SK-N-SH (cell line): ENCODE measurements at regions not wholly inside any gene's neighbourhood (a gene's known extent, or its start where the extent isn't known, plus 50 kb on each side); places are given as distances from the start of the nearest gene placed in this dataset.

ENCODE experiments used
- CTCF ChIA-PET: fragments of 300-600, 350-600 bp; formaldehyde crosslinking; extraction: SDS; loops from one replicate; lab custom pipeline; 2021; lab: Yijun Ruan, JAX
- POLR2A ChIA-PET: fragments of 350-600 bp; sonication (Branson Sonifier 250); formaldehyde crosslinking; extraction: SDS; loops from one replicate; lab custom pipeline; 2020; ENCODE audit warnings: antibody characterized with exemption, inconsistent platforms; lab: Yijun Ruan, JAX
- DNase-seq: peaks from one replicate; pipeline ENCODE4 v3.0.0; 2012
- H2AFZ ChIP-seq: fragments of 200-600 bp; sonication (generic); 2 replicates; pipeline ENCODE4 v1.8.1; 2016; ENCODE audit warnings: antibody characterized with exemption, mild to moderate bottlenecking, low read depth
- H3F3A ChIP-seq: fragments of 200-600 bp; sonication (generic); replicated peaks from 2 replicates; pipeline ENCODE3; 2016; ENCODE audit warnings: antibody characterized with exemption, mild to moderate bottlenecking; ENCODE audit not compliant: insufficient read depth
- H3K27ac ChIP-seq, 2 experiments: fragments of 200-500 bp in 1 of 2; fragments of 200-600 bp in 1 of 2; sonication (Bioruptor generic) in 1 of 2; sonication (generic), shearing (Covaris generic) in 1 of 2; 2 replicates each; pipeline versions ENCODE4 v1.5.1 to v1.6.1; 2014 to 2016; ENCODE audit warnings: low read depth in 2 of 2, inconsistent platforms in 1 of 2, low read length in 1 of 2, mild to moderate bottlenecking in 1 of 2, mixed read lengths in 1 of 2
- H3K27me3 ChIP-seq: fragments of 200-600 bp; sonication (generic), shearing (Covaris generic); 2 replicates; pipeline ENCODE4 v1.6.1; 2016; ENCODE audit warnings: mixed run types; ENCODE audit not compliant: insufficient read depth
- H3K36me3 ChIP-seq, 2 experiments: fragments of 200-500 bp in 1 of 2; fragments of 200-600 bp in 1 of 2; sonication (Bioruptor generic) in 1 of 2; sonication (generic) in 1 of 2; replicated peaks in 1 of 2; 2 replicates each; pipeline versions ENCODE3 to v1.5.1; 2014 to 2016; ENCODE audit warnings: low read length in 1 of 2, mild to moderate bottlenecking in 1 of 2; ENCODE audit not compliant: insufficient read depth in 2 of 2, control insufficient read depth in 1 of 2
- H3K4me1 ChIP-seq, 2 experiments: fragments of 200-500 bp in 1 of 2; fragments of 200-600 bp in 1 of 2; sonication (Bioruptor generic) in 1 of 2; sonication (generic), shearing (Covaris generic) in 1 of 2; 2 replicates each; pipeline versions ENCODE4 v1.5.1 to v1.6.1; 2014 to 2016; ENCODE audit warnings: low read depth in 1 of 2, low read length in 1 of 2, mixed run types in 1 of 2; ENCODE audit not compliant: insufficient read depth in 2 of 2, control insufficient read depth in 1 of 2
- H3K4me2 ChIP-seq: fragments of 200-600 bp; sonication (generic), shearing (Covaris generic); 2 replicates; pipeline ENCODE4 v1.6.1; 2017; ENCODE audit warnings: mixed run types
- H3K4me3 ChIP-seq, 2 experiments: fragments of 200-500 bp in 1 of 2; fragments of 200-600 bp in 1 of 2; sonication (Bioruptor generic) in 1 of 2; sonication (generic), shearing (Covaris generic) in 1 of 2; 2 replicates each; pipeline versions ENCODE4 v1.5.1 to v1.8.1; 2014 to 2016; ENCODE audit warnings: low read depth in 2 of 2, inconsistent platforms in 1 of 2, low read length in 1 of 2, mild to moderate bottlenecking in 1 of 2, mixed read lengths in 1 of 2, moderate library complexity in 1 of 2
- H3K79me2 ChIP-seq: fragments of 200-600 bp; sonication (generic); 2 replicates; pipeline ENCODE4 v1.8.1; 2017; ENCODE audit warnings: mild to moderate bottlenecking; ENCODE audit not compliant: insufficient read depth
- H3K9ac ChIP-seq: fragments of 200-600 bp; sonication (generic); 2 replicates; pipeline ENCODE4 v1.6.1; 2017; ENCODE audit warnings: mixed run types
- H3K9me2 ChIP-seq: fragments of 200-600 bp; sonication (generic); 2 replicates; pipeline ENCODE4 v1.6.1; 2017; ENCODE audit warnings: mixed run types
- H3K9me3 ChIP-seq: fragments of 200-600 bp; sonication (generic); 2 replicates; pipeline ENCODE4 v1.6.1; 2017; ENCODE audit warnings: mixed run types, mild to moderate bottlenecking, moderate library complexity
- H4K20me1 ChIP-seq: fragments of 200-600 bp; sonication (generic); 2 replicates; pipeline ENCODE4 v1.6.1; 2017; ENCODE audit warnings: mild to moderate bottlenecking, mixed run types; ENCODE audit not compliant: insufficient read depth
- EP300 ChIP-seq, 2 experiments: IDR thresholded peaks; 2 replicates each; pipeline versions ENCODE4 v1.4.0 to v1.6.1; 2012; ENCODE audit warnings: borderline replicate concordance in 1 of 2, low read depth in 1 of 2, low read length in 1 of 2
- FOSL2 ChIP-seq: IDR thresholded peaks from 2 replicates; pipeline ENCODE4 v1.4.0; 2012; ENCODE audit warnings: low read depth, mild to moderate bottlenecking, moderate library complexity, borderline replicate concordance
- GATA2 ChIP-seq: sonication (generic); formaldehyde crosslinking; IDR thresholded peaks from 2 replicates; pipeline ENCODE4 v1.5.0; 2020; ENCODE audit warnings: mild to moderate bottlenecking, missing genetic modification reagents
- NFIC ChIP-seq: IDR thresholded peaks from 2 replicates; pipeline ENCODE4 v1.4.0; 2012; ENCODE audit warnings: borderline replicate concordance
- POLR2AphosphoS5 ChIP-seq: IDR thresholded peaks from 2 replicates; pipeline ENCODE4 v1.6.1; 2012; ENCODE audit warnings: low read depth, low read length
- RAD21 ChIP-seq: IDR thresholded peaks from 2 replicates; pipeline ENCODE4 v1.6.1; 2012; ENCODE audit warnings: mild to moderate bottlenecking, low read length
- RXRA ChIP-seq: IDR thresholded peaks from 2 replicates; pipeline ENCODE4 v1.4.0; 2012; ENCODE audit warnings: low read depth, mild to moderate bottlenecking, borderline replicate concordance
- TAF1 ChIP-seq: IDR thresholded peaks from 2 replicates; pipeline ENCODE4 v1.6.1; 2012; ENCODE audit warnings: low read depth, mild to moderate bottlenecking, low read length, moderate library complexity, borderline replicate concordance
- TEAD4 ChIP-seq: IDR thresholded peaks from 2 replicates; pipeline ENCODE4 v1.4.0; 2012; ENCODE audit warnings: mild to moderate bottlenecking, borderline replicate concordance; ENCODE audit not compliant: insufficient read depth
- USF2 ChIP-seq: fragments of 150-350 bp; IDR thresholded peaks from 2 replicates; pipeline ENCODE4 v1.6.1; 2017; ENCODE audit warnings: antibody characterized with exemption, low read length, low read depth, borderline replicate concordance
- YY1 ChIP-seq: IDR thresholded peaks from 2 replicates; pipeline ENCODE4 v1.4.0; 2012; ENCODE audit warnings: low read depth, mild to moderate bottlenecking
- ZBTB33 ChIP-seq: IDR thresholded peaks from 2 replicates; pipeline ENCODE4 v1.4.0; 2012; ENCODE audit warnings: low read depth, borderline replicate concordance
- WGBS: methylation state at CpG from one replicate; pipeline ENCODE4 v1.1.6; 2017; ENCODE audit warnings: low lambda C conversion rate; 5-methylcytosine and 5-hydroxymethylcytosine counted together

GRCh38 chr7:46109437-46109836 lies 188.4 kb upstream of the IGFBP3 start (continued):
- TF ChIP-seq USF2 (no peak), EP300 (IDR thresholded peaks at IDR 0.05; ENCODE audit: borderline replicate concordance in 1 of 2, low read depth in 1 of 2, low read length in 1 of 2) (no peak), YY1 (no peak), NFIC (no peak), RXRA (no peak), TEAD4 (no peak), FOSL2 (no peak)

- ChIA-PET POLR2A (no interaction called here), CTCF (interaction anchor here (2.6 kb wide), 1 partner anchor 9 kb away, joined by 9 read pairs; no protein-coding TSS in a partner anchor)
- DNase-seq = no peak
- TF ChIP-seq ZBTB33 (no peak), NFIC (no peak)
- H4K20me1 ChIP-seq = no peaks in the 10 kb centered on the region
- no peaks in the 10 kb centered on the region for H3K79me2 ChIP-seq
- H3F3A ChIP-seq = no peaks in the 10 kb centered on the region
- H3K9ac ChIP-seq = no peak overlapping the region
- 82% methylated on average over 6 of the region's 7 CpGs for WGBS
- H3K27ac ChIP-seq = no peak overlapping the region
- H3K9me3 ChIP-seq = peaks cover 8% of the 10 kb centered on the region; the same call in 1 of the 2 replicates
- peaks cover 0 to 4% of the 10 kb centered on the region in 2 experiments for H3K36me3 ChIP-seq
- peaks cover 0 to 13% of the 10 kb centered on the region in 2 experiments; a peak in 2 of 4 replicates for H3K4me1 ChIP-seq
- no peaks in the 10 kb centered on the region for H3K9me2 ChIP-seq
- no peak overlapping the region for H2AFZ ChIP-seq
- no peak overlapping the region for H3K4me3 ChIP-seq
- no peak overlapping the region for H3K4me2 ChIP-seq
- no peaks in the 10 kb centered on the region for H3K27me3 ChIP-seq
Observed at GRCh38 chr7:46108272-46108671, 187.2 kb upstream of the IGFBP3 start.

GRCh38 chr7:46107610-46108217 lies 186.6 kb upstream of the IGFBP3 start:
- ChIA-PET POLR2A (no interaction called here), CTCF (interaction anchor here (1.2 to 2.6 kb wide), 3 partner anchors 10 to 185 kb away, joined by 3 to 10 read pairs (median 9); no protein-coding TSS in a partner anchor)
- peaks cover 8% of the 10 kb centered on the region; the same call in 1 of the 2 replicates for H3K9me3 ChIP-seq
- H3K4me2 ChIP-seq = no peak overlapping the region
- H3K27ac ChIP-seq = no peak overlapping the region
- no peaks in the 10 kb centered on the region for H3K9me2 ChIP-seq
- WGBS = 55% methylated on average over 7 of the region's 7 CpGs
- H2AFZ ChIP-seq = no peak overlapping the region
- DNase-seq = peak; percentile 36
- no peak overlapping the region for H3K4me3 ChIP-seq
- TF ChIP-seq GATA2 (peak; percentile 61), EP300 (IDR thresholded peaks at IDR 0.05; ENCODE audit: borderline replicate concordance in 1 of 2, low read depth in 1 of 2, low read length in 1 of 2) (peak in 1 of 2 experiments; percentile 21; a peak in 1 of 4 replicates), RAD21 (no peak), POLR2AphosphoS5 (no peak), TAF1 (no peak)
- H3K27me3 ChIP-seq = no peaks in the 10 kb centered on the region
- peaks cover 0 to 4% of the 10 kb centered on the region in 2 experiments for H3K36me3 ChIP-seq
- H3K4me1 ChIP-seq = peaks cover 0 to 13% of the 10 kb centered on the region in 2 experiments; a peak in 2 of 4 replicates
- no peaks in the 10 kb centered on the region for H3K79me2 ChIP-seq
- no peak overlapping the region for H3K9ac ChIP-seq
- no peaks in the 10 kb centered on the region for H3F3A ChIP-seq
- H4K20me1 ChIP-seq = no peaks in the 10 kb centered on the region
